Loucy (cell line): ENCODE measurements at regions not wholly inside any gene's neighbourhood (a gene's known extent, or its start where the extent isn't known, plus 50 kb on each side); places are given as distances from the start of the nearest gene placed in this dataset.

Experiments used
- CTCF ChIP-seq: fragments of 200-600 bp; sonication (generic); conservative IDR thresholded peaks from 2 replicates; pipeline ENCODE4 v1.5.1; 2014; ENCODE audit warnings: mild to moderate bottlenecking, antibody characterized with exemption, low read length
- EZH2phosphoT487 ChIP-seq: fragments of 200-600 bp; IDR thresholded peaks from 2 replicates; pipeline ENCODE4 v1.6.1; 2018; ENCODE audit warnings: antibody characterized with exemption, mild to moderate bottlenecking, moderate library complexity, borderline replicate concordance

GRCh38 chr5:58002323-58002722 is 457.6 kb downstream of the PLK2 start:
- TF ChIP-seq CTCF (no peak), EZH2phosphoT487 (no peak)
